ENCODE measurements at regions not wholly inside any gene's neighbourhood (a gene's known extent, or its start where the extent isn't known, plus 50 kb on each side); places are given as distances from the start of the nearest gene placed in this dataset.

GRCh38 chr7:142365410-142365842, 107.6 kb upstream of the PRSS58 start:
- ATAC-seq (ENCODE audit: poor library complexity) (no peak), DNase-seq (no peak)
- Histone ChIP-seq H3K4me1 (ENCODE audit: insufficient read depth, low read length) (peaks cover 5% of the 10 kb centered on the region), H3K27me3 (ENCODE audit: control insufficient read depth in 1 of 2, insufficient read depth in 2 of 2, low read length in 2 of 2) (peaks cover 2 to 5% of the 10 kb centered on the region in 2 experiments), H3K27ac (ENCODE audit: low read depth in 1 of 2, low read length in 2 of 2) (no peak overlapping the region), H3K4me3 (ENCODE audit: low read length) (no peak overlapping the region), H3K9me3 (ENCODE audit: control insufficient read depth in 1 of 2, insufficient read depth in 1 of 2, low read length in 2 of 2) (peaks cover 5 to 9% of the 10 kb centered on the region in 2 experiments), H3K36me3 (ENCODE audit: insufficient read depth, low read length) (no peaks in the 10 kb centered on the region)
- Mint-ChIP-seq H3K4me1 (ENCODE audit: low read depth) (peaks cover 25% of the 10 kb centered on the region), H3K27ac (no peak overlapping the region), H3K4me3 (no peak overlapping the region), H3K9me3 (peaks cover 8% of the 10 kb centered on the region), H3K36me3 (ENCODE audit: low read depth) (no peaks in the 10 kb centered on the region), H3K27me3 (peaks cover 21% of the 10 kb centered on the region)
- POLR2A ChIA-PET: no interaction called here
- CTCF ChIA-PET: interaction anchor here (1.2 kb wide), 1 partner anchor 8 kb away, joined by 3 read pairs; no protein-coding TSS in a partner anchor
- no peak for TF ChIP-seq CTCF (IDR thresholded peaks at IDR 0.05)
- intact Hi-C loops (cut with DNase I, micrococcal nuclease): no loop called here

GRCh38 chr7:142364551-142364950, 106.7 kb upstream of the PRSS58 start:
- DNase-seq (no peak), ATAC-seq (ENCODE audit: poor library complexity) (no peak)
- Histone ChIP-seq H3K9me3 (ENCODE audit: control insufficient read depth in 1 of 2, insufficient read depth in 1 of 2, low read length in 2 of 2) (peaks cover 5 to 9% of the 10 kb centered on the region in 2 experiments), H3K4me1 (ENCODE audit: insufficient read depth, low read length) (peaks cover 5% of the 10 kb centered on the region), H3K27ac (ENCODE audit: low read depth in 1 of 2, low read length in 2 of 2) (no peak overlapping the region), H3K27me3 (ENCODE audit: control insufficient read depth in 1 of 2, insufficient read depth in 2 of 2, low read length in 2 of 2) (peaks cover 2 to 5% of the 10 kb centered on the region in 2 experiments), H3K36me3 (ENCODE audit: insufficient read depth, low read length) (no peaks in the 10 kb centered on the region), H3K4me3 (ENCODE audit: low read length) (no peak overlapping the region)
- ChIA-PET CTCF (no interaction called here), POLR2A (interaction anchor here (0.7 kb wide), 1 partner anchor 251 kb away, joined by 3 read pairs; no protein-coding TSS in a partner anchor)
- H3K27me3 Mint-ChIP-seq: peaks cover 17% of the 10 kb centered on the region
- no peak overlapping the region for H3K4me3 Mint-ChIP-seq
- TF ChIP-seq CTCF (IDR thresholded peaks at IDR 0.05): no peak
- intact Hi-C loops (cut with DNase I, micrococcal nuclease): no loop called here
- peaks cover 4% of the 10 kb centered on the region for H3K9me3 Mint-ChIP-seq
- no peaks in the 10 kb centered on the region for H3K36me3 Mint-ChIP-seq (ENCODE audit: low read depth)
- H3K4me1 Mint-ChIP-seq (ENCODE audit: low read depth): peaks cover 25% of the 10 kb centered on the region
- no peak overlapping the region for H3K27ac Mint-ChIP-seq

GRCh38 chr7:142362349-142362748, 104.5 kb upstream of the PRSS58 start:
- Histone ChIP-seq H3K27me3 (ENCODE audit: control insufficient read depth in 1 of 2, insufficient read depth in 2 of 2, low read length in 2 of 2) (peaks cover 0 to 5% of the 10 kb centered on the region in 2 experiments), H3K27ac (ENCODE audit: low read depth in 1 of 2, low read length in 2 of 2) (no peak overlapping the region), H3K36me3 (ENCODE audit: insufficient read depth, low read length) (no peaks in the 10 kb centered on the region), H3K4me1 (ENCODE audit: insufficient read depth, low read length) (peaks cover 18% of the 10 kb centered on the region), H3K9me3 (ENCODE audit: control insufficient read depth in 1 of 2, insufficient read depth in 1 of 2, low read length in 2 of 2) (peaks cover 0 to 2% of the 10 kb centered on the region in 2 experiments), H3K4me3 (ENCODE audit: low read length) (no peak overlapping the region)
- ATAC-seq (ENCODE audit: poor library complexity): peak; percentile 79
- peaks cover 37% of the 10 kb centered on the region for H3K4me1 Mint-ChIP-seq (ENCODE audit: low read depth)
- no peaks in the 10 kb centered on the region for H3K9me3 Mint-ChIP-seq
- ChIA-PET CTCF (no interaction called here), POLR2A (interaction anchor here (0.7 to 1.3 kb wide), 7 partner anchors 9 to 449 kb away, joined by 3 to 6 read pairs (median 4); no protein-coding TSS in a partner anchor)
- intact Hi-C loops (cut with DNase I, micrococcal nuclease): no loop called here
- peak overlapping the region; percentile 0 for H3K4me3 Mint-ChIP-seq
- TF ChIP-seq CTCF (IDR thresholded peaks at IDR 0.05): no peak
- no peak overlapping the region for H3K27ac Mint-ChIP-seq
- peaks cover 17% of the 10 kb centered on the region for H3K27me3 Mint-ChIP-seq
- peak in 3 of 14 experiments; percentile 48 to 58 (median 51) for DNase-seq
- H3K36me3 Mint-ChIP-seq (ENCODE audit: low read depth): no peaks in the 10 kb centered on the region
